ENCODE measurements at regions not wholly inside any gene's neighbourhood (a gene's known extent, or its start where the extent isn't known, plus 50 kb on each side); places are given as distances from the start of the nearest gene placed in this dataset.

GRCh38 chr13:105825071-105825470 lies 710.4 kb downstream of the EFNB2 start:
- Histone ChIP-seq H3K9me3 (no peaks in the 10 kb centered on the region), H3K36me3 (no peaks in the 10 kb centered on the region), H3K27ac (no peak overlapping the region), H3K4me3 (no peak overlapping the region), H3K4me1 (no peaks in the 10 kb centered on the region), H3K27me3 (no peaks in the 10 kb centered on the region)
- TF ChIP-seq POLR2A (IDR thresholded peaks at IDR 0.05) (no peak), CTCF (IDR thresholded peaks at IDR 0.05) (no peak), POLR2AphosphoS5 (IDR thresholded peaks at IDR 0.05; ENCODE audit: insufficient read depth in 1 of 2, low read depth in 1 of 2) (no peak)
- DNase-seq (ENCODE audit: extremely low spot score in 2 of 2): no peak
- intact Hi-C loops (cut with DNase I): no loop called here

- Histone ChIP-seq H3K27me3 (no peaks in the 10 kb centered on the region), H3K9me3 (no peaks in the 10 kb centered on the region), H3K4me1 (no peaks in the 10 kb centered on the region), H3K27ac (no peak overlapping the region), H3K36me3 (no peaks in the 10 kb centered on the region), H3K4me3 (no peak overlapping the region)
- intact Hi-C loops (cut with DNase I): no loop called here
- DNase-seq (ENCODE audit: extremely low spot score in 2 of 2): no peak
- TF ChIP-seq CTCF (IDR thresholded peaks at IDR 0.05): no peak
- TF ChIP-seq POLR2A (IDR thresholded peaks at IDR 0.05): no peak
- TF ChIP-seq POLR2AphosphoS5 (IDR thresholded peaks at IDR 0.05; ENCODE audit: insufficient read depth in 1 of 2, low read depth in 1 of 2): no peak
These were observed 714.1 kb downstream of the EFNB2 start for GRCh38 chr13:105821337-105821736.

GRCh38 chr13:105820415-105820814 lies 715.0 kb downstream of the EFNB2 start:
- no peak overlapping the region for H3K4me3 ChIP-seq
- H3K36me3 ChIP-seq: no peaks in the 10 kb centered on the region
- intact Hi-C loops (cut with DNase I): no loop called here
- TF ChIP-seq CTCF (IDR thresholded peaks at IDR 0.05) (no peak), POLR2A (IDR thresholded peaks at IDR 0.05) (no peak), POLR2AphosphoS5 (IDR thresholded peaks at IDR 0.05; ENCODE audit: insufficient read depth in 1 of 2, low read depth in 1 of 2) (no peak)
- no peak for DNase-seq (ENCODE audit: extremely low spot score in 2 of 2)
- no peak overlapping the region for H3K27ac ChIP-seq
- H3K9me3 ChIP-seq: no peaks in the 10 kb centered on the region
- H3K27me3 ChIP-seq: no peaks in the 10 kb centered on the region
- no peaks in the 10 kb centered on the region for H3K4me1 ChIP-seq

- TF ChIP-seq POLR2AphosphoS5 (IDR thresholded peaks at IDR 0.05; ENCODE audit: insufficient read depth in 1 of 2, low read depth in 1 of 2): no peak
- DNase-seq (ENCODE audit: extremely low spot score in 2 of 2): no peak
- Histone ChIP-seq H3K36me3 (no peaks in the 10 kb centered on the region), H3K9me3 (no peaks in the 10 kb centered on the region), H3K4me1 (no peaks in the 10 kb centered on the region), H3K27ac (no peak overlapping the region), H3K4me3 (no peak overlapping the region), H3K27me3 (no peaks in the 10 kb centered on the region)
- intact Hi-C loops (cut with DNase I): no loop called here
These were observed 718.0 kb downstream of the EFNB2 start for GRCh38 chr13:105817498-105817897.

- no peaks in the 10 kb centered on the region for H3K27me3 ChIP-seq
- H3K4me1 ChIP-seq: no peaks in the 10 kb centered on the region
- H3K36me3 ChIP-seq: no peaks in the 10 kb centered on the region
- no peaks in the 10 kb centered on the region for H3K9me3 ChIP-seq
- TF ChIP-seq CTCF (IDR thresholded peaks at IDR 0.05): no peak
- no peak for TF ChIP-seq POLR2A (IDR thresholded peaks at IDR 0.05)
- no peak for TF ChIP-seq POLR2AphosphoS5 (IDR thresholded peaks at IDR 0.05; ENCODE audit: insufficient read depth in 1 of 2, low read depth in 1 of 2)
- no peak overlapping the region for H3K4me3 ChIP-seq
- intact Hi-C loops (cut with DNase I): no loop called here
- no peak overlapping the region for H3K27ac ChIP-seq
- no peak for DNase-seq (ENCODE audit: extremely low spot score in 2 of 2)
These were observed 718.5 kb downstream of the EFNB2 start for GRCh38 chr13:105816994-105817393.

GRCh38 chr13:105814902-105815250 lies 720.6 kb downstream of the EFNB2 start:
- no peaks in the 10 kb centered on the region for H3K36me3 ChIP-seq

More at GRCh38 chr13:105814902-105815250, 720.6 kb downstream of the EFNB2 start:
- intact Hi-C loops (cut with DNase I): no loop called here
- no peak for DNase-seq (ENCODE audit: extremely low spot score in 2 of 2)
- Histone ChIP-seq H3K4me3 (no peak overlapping the region), H3K4me1 (no peaks in the 10 kb centered on the region), H3K27ac (no peak overlapping the region), H3K9me3 (no peaks in the 10 kb centered on the region), H3K27me3 (no peaks in the 10 kb centered on the region)
- TF ChIP-seq CTCF (IDR thresholded peaks at IDR 0.05): no peak
- no peak for TF ChIP-seq POLR2AphosphoS5 (IDR thresholded peaks at IDR 0.05; ENCODE audit: insufficient read depth in 1 of 2, low read depth in 1 of 2)
- no peak for TF ChIP-seq POLR2A (IDR thresholded peaks at IDR 0.05)

Data from vagina (tissue), 2 donors.